Left forelimb (tissue), 1 donor: ENCODE measurements at regions not wholly inside any gene's neighbourhood (a gene's known extent, or its start where the extent isn't known, plus 50 kb on each side); places are given as distances from the start of the nearest gene placed in this dataset.

ENCODE experiments used
- DNase-seq: peaks from one replicate; pipeline ENCODE4 v3.0.0-alpha.2; 2018; ENCODE audit warnings: low spot score

DNA sequence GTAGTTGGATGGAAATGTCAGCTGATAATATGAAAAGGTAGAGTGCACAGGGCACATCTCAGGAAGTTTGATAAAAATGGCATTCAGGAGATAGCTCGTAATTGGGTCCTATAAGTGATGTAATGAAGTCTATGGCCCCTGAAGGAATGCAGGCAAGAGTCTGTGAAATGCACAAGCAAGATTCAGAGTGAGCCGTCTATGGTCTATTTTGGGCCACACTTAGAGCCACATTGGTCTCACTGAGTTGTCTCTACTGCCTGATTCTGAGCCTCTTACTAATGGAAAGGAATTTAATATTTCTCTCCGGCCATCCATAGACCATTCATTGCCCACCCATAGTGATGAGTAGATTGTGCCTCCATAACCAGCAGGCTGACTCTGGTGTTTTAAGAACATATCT is 111.3 kb upstream of the KCNN2 start:
- no peak for DNase-seq

DNA sequence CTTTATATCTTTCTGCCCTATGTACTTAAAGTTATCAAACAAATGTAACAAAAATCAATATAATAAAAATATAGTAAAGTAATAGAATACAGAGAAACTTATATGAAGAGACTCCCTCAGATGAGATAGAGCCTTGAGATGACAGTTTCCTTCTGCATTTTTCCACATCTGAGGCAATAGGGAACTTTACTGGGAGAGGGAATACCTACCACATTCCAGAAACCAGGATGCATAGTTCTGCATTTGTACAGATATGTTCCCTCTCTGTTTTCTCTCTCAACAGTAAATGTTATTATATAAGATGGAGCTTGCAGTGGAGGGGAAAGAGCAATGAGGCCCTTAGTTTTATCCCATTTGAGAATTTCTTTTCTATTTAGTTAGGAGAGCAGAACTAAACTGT is 109.6 kb upstream of the KCNN2 start:
- DNase-seq = no peak

DNA sequence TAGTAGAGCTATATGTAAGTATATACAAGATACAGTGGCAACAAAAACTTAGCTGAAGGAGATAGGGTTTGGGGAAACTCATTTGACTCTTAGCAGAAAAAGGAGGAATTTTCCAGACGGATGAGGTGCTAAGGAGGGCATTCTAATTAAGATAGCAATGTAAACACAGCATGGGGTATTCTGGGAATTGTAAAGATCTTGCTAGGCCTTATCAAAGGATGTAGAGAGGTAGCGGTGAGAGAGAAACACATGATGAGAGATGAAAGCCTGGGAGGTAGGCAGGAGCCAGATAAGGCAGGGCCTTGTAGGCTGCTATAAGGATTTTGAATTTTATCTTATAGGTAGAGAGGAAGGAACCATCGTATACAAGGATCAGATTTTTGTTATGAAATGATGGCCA is 106.6 kb upstream of the KCNN2 start:
- no peak for DNase-seq

DNA sequence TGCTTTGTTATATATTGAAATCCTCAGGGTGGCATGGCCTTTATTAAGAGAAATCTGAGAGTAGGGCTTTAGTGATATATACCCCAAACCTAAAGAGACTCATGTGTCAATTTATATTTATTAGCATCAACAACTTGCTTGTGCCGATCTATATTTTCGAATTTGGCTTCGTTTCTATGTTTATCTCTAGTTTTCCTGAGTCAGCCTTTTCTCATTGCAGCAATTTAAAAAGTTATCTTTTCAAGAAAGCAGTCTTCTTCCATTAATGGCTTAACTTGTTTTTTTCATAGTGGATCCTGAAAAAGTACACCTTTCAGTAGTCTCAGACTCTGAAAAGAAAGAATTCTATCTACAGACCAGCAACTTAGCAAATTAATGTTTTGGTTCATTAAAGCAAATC is 99.9 kb upstream of the KCNN2 start:
- no peak for DNase-seq

DNA sequence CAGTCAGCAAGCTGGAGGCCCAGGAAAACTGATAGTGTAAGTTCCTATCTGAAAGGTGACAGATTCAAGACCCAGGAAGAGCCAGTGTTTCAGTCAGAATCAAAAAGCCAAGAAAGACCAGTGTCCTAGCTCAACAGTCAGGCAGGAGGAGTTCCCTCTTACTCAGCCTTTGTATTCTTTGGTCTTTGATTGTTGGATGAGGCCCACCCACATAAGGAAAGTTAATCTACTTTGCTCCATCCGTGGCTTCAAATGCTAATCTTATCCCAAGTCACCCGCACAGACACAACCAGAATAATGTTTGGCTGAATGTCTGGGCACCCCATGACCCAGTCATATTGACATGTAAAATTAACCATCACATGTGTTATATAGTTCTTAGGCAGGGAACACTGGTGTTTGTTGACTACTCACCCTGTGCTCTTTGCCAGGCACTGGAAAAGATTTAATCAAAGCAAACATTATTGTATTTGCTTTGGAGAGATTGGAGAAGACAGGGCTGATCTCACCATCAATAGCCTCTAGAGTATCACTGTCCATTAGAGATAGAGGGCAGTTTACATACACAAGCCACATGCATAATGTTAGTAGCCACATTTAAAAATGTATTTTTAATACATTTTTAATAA is 96.3 kb upstream of the KCNN2 start:
- no peak for DNase-seq

DNA sequence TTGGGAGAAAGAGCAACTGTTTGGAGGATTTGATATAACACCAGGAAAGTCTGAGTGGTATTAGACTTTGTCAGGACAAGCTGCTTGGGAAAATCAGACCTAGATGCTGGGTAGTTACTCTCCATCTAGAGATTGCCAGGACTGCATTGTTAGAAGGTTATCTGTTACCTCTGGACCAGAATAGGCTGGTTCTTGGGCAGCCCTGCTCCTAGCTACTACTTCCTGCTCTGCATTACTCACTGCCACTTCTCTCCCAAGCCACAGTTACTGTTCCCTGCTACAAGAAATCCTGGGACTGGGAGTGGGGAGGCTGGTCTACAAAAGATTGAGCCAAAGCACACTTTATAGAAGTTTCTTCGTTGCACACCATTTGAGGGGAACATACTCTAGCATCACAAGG is 95.5 kb upstream of the KCNN2 start:
- DNase-seq = no peak

DNA sequence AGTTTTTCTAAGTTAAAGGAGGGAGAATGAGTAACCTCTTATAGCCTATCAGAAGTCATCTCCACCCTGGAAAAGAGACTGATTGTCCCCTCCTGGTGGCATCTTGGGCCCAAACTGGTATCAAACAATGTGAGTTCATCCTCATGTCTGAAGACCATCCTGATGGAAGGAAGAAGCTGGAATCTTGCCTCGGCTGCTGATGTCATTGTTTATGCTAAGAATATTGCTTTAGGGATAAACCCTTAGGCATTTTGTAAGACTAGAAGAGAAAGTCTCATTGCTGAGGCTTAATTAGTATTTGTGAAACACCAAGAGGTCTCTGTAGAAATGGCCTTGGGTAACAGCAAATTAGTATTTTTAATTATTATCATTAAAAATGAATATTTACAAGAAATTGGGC is 65.7 kb upstream of the KCNN2 start:
- no peak for DNase-seq

DNA sequence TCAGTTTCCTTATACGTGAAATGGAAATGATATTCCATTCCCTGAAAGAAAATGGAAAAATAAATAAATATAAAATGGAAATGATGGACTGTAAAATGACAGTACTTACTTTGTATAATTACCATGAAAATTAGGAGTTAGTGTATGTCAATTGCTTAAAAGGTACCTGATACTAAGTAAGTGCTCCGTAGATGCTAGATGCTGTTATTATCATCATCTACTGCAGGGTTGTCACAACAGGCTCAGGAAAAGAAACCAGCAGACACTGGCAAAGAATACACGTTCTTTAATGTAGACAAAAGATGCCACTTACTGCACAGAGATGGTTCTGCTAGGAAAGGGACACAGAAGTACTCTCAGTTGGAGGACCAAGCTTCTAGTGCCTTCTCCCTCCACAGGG is 64.0 kb upstream of the KCNN2 start:
- no peak for DNase-seq

DNA sequence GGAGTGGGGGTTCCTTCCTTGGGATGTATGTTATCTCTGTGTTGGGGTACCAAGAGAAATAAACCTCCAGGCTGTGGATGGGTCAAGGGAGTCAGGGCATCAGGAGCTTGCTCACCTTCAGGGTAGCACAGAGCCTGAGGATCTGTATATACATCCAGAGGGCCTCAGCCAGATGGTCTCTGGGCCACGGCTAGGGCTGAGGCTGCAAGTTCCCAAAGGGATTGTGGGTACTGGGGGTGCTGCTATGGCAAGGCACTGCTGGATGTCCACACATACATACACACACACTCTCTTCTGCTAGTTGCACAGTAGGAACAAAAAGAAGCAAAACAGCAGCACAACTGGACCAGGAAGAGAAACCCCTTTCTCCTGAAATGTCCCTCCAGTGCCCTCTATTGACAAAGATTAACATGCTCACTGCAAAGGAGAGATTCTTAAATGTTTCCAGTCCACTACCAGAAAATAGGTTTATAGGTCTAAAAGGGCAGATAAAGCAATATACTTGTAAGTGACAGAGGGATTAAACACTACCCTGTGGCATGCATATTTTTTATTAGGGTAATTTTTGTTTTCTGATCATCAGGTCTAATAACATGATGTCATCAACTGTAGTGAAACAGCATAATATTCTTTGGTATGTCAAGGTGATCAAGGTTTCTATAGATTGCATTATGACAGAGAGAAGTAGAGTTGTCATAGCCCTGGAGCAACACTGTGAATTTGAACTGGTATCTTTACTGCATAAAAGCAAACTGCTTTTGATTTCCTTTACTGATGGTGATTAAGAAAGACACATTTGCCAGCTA is 56.3 kb upstream of the KCNN2 start:
- DNase-seq = no peak

DNA sequence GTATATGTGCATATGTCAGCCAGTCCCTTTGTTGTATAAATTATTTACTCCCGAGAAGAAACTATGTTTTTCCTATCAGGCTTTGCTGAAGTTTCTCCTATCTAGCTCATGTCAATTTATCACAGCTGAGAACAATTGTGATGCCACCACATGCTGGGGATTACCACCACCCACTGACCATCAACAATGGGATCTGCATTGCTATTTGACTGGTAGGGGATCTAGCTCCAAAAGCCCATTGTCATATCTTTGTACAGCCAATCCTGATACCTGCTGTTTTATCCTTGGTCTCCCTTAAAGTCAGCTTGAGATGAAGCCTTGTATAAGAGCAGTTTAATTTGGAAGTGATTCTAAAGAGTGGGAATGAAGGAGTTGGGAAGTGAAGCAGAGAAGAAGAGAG is 53.9 kb upstream of the KCNN2 start:
- no peak for DNase-seq

DNA sequence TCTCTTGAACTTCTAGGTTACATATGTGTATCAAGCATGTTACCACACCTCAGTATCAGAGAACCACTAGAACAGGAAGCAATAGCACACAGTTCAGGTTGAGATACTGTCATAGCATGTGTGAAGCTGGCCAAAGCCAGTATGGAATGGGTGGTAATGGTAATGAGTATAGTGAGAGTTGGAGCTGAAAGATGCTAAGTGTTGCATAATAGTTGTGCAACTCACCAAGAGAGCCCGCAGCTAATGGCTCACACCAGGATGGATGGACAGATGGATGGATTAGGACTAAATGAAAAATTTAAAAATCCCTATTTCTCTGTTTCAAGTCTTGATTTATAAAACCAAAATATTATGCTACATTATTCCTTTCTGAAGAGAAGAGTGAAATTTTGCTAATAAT is 53.4 kb upstream of the KCNN2 start:
- no peak for DNase-seq

DNA sequence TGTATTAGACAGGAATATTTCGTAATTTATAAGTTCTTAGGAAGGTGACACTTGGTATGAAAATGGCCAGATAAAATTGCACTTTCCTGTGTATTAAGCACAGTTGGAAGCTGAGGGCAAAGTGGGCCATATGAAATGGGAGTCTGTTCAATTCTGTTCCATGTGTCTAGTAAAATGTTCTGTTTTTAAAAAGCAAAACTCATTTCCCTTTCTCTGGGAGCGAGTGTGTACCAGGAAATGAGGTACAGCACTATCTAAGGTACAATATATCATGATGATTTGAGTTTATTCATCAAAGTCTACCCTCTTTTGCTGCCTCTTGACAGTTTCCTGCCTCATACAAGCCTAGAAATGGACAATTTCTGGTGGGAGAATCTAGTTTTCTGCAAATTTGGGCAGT is 51.2 kb upstream of the KCNN2 start:
- DNase-seq = no peak

DNA sequence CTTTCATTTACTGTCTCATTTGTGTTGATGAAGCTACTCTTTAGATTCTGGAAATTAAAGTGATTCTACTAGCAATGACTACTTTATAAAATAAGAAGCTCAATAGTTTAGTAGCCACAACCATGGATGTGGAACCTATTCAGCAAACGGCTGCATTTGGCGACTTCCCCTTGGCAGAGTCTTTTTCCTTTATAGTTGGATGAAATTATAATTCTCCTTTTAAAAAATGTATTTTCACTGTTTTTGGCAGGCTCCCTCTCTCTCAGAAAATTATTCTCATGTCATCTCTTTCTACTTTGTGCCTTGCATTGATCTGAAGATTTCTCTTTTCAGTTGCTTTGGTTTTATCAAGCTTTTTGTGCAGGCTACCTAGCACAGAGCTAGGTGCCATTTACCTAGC is 50.6 kb upstream of the KCNN2 start:
- no peak for DNase-seq

DNA sequence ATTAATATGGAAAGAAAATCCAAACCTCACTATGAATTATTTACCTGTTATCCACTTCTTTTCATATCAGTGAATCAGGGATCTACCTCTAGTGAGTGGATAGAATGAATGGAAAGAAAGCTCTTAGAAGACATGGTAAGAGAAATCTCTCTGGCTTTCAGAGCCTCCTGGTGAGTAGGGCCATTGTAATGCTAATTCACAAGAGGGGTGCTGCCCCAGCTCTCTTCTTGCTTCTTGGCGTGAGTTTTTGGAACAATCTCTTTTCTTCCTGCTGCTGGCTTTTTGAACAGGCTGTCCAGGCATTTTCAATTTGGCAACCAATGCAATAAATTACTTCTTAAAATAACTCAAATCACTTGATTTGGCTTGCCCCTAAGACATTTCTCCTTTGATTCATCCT is 49.9 kb upstream of the KCNN2 start:
- no peak for DNase-seq
